Heart left ventricle (tissue), 16 donors: ENCODE measurements at regions not wholly inside any gene's neighbourhood (a gene's known extent, or its start where the extent isn't known, plus 50 kb on each side); places are given as distances from the start of the nearest gene placed in this dataset.

Experiments used
- ATAC-seq, 4 donors: fragments of 200-7000 bp; cut with Tn5 transposase; one replicate each; pipeline ENCODE4 v1.9.1; 2020 to 2022; ENCODE audit warnings: moderate library complexity in 4 of 4, mild to moderate bottlenecking in 3 of 4, moderate number of reproducible peaks in 1 of 4
- DNase-seq, 5 donors: peaks; one replicate each; pipeline ENCODE4 v3.0.0-alpha.2; 2020
- H3K27ac ChIP-seq, 12 donors: fragments of 200-600 bp; sonication (generic) in 4 of 12; one replicate each; pipeline versions ENCODE4 v1.5.0 to v1.8.0; 2016 to 2022; ENCODE audit warnings: mild to moderate bottlenecking in 2 of 12
- H3K27me3 ChIP-seq, 9 donors: fragments of 200-600 bp; sonication (generic) in 2 of 9; one replicate each; pipeline versions ENCODE4 v1.5.1 to v1.8.0; 2016 to 2022; ENCODE audit warnings: mild to moderate bottlenecking in 3 of 9
- H3K36me3 ChIP-seq, 9 donors: fragments of 200-600 bp; sonication (generic) in 2 of 9; one replicate each; pipeline versions ENCODE4 v1.5.0 to v1.8.0; 2018 to 2022; ENCODE audit warnings: mild to moderate bottlenecking in 2 of 9
- H3K4me1 ChIP-seq, 12 donors: fragments of 200-600 bp; sonication (generic) in 4 of 12; one replicate each; pipeline versions ENCODE4 v1.5.0 to v1.8.0; 2016 to 2022; ENCODE audit warnings: mild to moderate bottlenecking in 3 of 12
- H3K4me3 ChIP-seq, 12 donors: fragments of 200-600 bp; sonication (generic) in 4 of 12; one replicate each; pipeline versions ENCODE4 v1.5.0 to v1.8.0; 2017 to 2022; ENCODE audit warnings: mild to moderate bottlenecking in 9 of 12, moderate library complexity in 4 of 12
- H3K9me3 ChIP-seq, 12 donors: fragments of 200-600 bp; sonication (generic) in 4 of 12; one replicate each; pipeline versions ENCODE4 v1.5.0 to v1.8.0; 2016 to 2022; ENCODE audit warnings: mild to moderate bottlenecking in 1 of 12
- POLR2A ChIP-seq, 2 donors: fragments of 450-650 bp; IDR thresholded peaks; one replicate each; pipeline ENCODE4 v1.6.1; 2017; ENCODE audit warnings: antibody characterized with exemption in 2 of 2, mild to moderate bottlenecking in 2 of 2, moderate library complexity in 2 of 2
- WGBS, 4 donors: extraction: QIAGEN DNeasy Blood & Tissue Kit in 2 of 4; methylation state at CpG; one replicate each; pipeline versions ENCODE4 v1.1.5 to v1.1.7; 2013 to 2018; 5-methylcytosine and 5-hydroxymethylcytosine counted together
- intact Hi-C, 10 donors: fragments of 100-400 bp; cut with DNase I; formaldehyde crosslinking; loops; one replicate each; pipeline versions ENCODE4 v1.11.1 to v1.14.2; 2022
- TF ChIP-seq, protein P1 (sequence below), 12 donors: fragments of 200-600 bp; sonication (generic) in 4 of 12; IDR thresholded peaks; one replicate each; pipeline versions ENCODE4 v1.5.0 to v1.8.0; 2018 to 2022; ENCODE audit warnings: antibody characterized with exemption in 12 of 12, mild to moderate bottlenecking in 5 of 12
- donor health status: ischemic (EF 13 %, LVEDD 7.1; RV severe dilation, severe dysfunction).
- donor health status: healthy with polysubstance abuse.
- donor health status: DM: no; HTN: yes; CAD: no.
- donor health status: DM: no; HTN: no; CAD: no.
- donor health status: ischemic (EF 25% LVEDD 6.9; RV normal size, moderate dysfunction).
- donor health status: ischemic (EF 25% LVEDD 5.7; RV mildly dilated, moderate dysfunction).
- donor health status: healthy.
- donor health status: DM: yes; HTN: yes; CAD: no.
- donor health status: ischemic (EF 35%, LVEDD 5.7; RV mildly dilated, moderate dysfunction).
- donor health status: nonischemic (EF 11% LVEDD 7.7; RV severe dilation, severe dysfunction).
- donor health status: DM: yes; HTN: yes; CAD: no.
- donor health status: PGD.
- donor health status: ischemic (EF 29% LVEDD 5.4; RV normal size, mild dysfunction).
- donor health status: nonischemic (EF 23%, LVEDD 6.1; RV moderate dilation, normal function).

- intact Hi-C loops, result no loop called here
- H3K27ac ChIP-seq, result no peak overlapping the region
Measured at GRCh38 chr20:52470561-52470960, 279.0 kb upstream of the ZFP64 start.

DNA sequence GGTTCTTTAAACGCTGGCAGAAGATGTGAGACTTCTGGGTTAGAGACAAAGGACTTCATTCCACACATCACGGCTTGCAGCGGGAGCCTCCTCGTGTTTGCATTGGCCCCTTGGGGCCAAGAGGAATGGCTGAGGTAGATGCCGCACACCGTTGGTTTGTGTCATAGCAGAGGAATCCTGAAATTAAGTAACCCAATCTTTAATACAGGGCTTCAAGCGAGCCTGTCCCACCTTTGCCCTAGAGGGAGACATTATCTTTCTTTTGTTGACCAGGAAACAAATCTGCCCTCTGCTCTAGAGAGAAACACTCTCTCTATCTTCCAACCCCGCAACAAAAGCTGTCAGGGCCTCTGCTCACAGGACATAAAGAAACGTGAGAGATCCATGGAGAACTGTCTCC, 277.5 kb upstream of the ZFP64 start:
- Histone ChIP-seq H3K9me3 (peaks cover 0 to 4% (median 0%) of the 10 kb centered on the region in 12 donors), H3K27me3 (no peaks in the 10 kb centered on the region), H3K4me1 (no peaks in the 10 kb centered on the region), H3K27ac (no peak overlapping the region), H3K36me3 (no peaks in the 10 kb centered on the region), H3K4me3 (no peak overlapping the region)
- DNase-seq (no peak), ATAC-seq (no peak)
- 69 to 81% (median 74%) methylated on average over 9 of the region's 9 CpGs for WGBS, 4 donors
- intact Hi-C loops, result no loop called here
- no peak for TF ChIP-seq POLR2A (IDR thresholded peaks at IDR 0.05)
- TF ChIP-seq, protein P1, sequence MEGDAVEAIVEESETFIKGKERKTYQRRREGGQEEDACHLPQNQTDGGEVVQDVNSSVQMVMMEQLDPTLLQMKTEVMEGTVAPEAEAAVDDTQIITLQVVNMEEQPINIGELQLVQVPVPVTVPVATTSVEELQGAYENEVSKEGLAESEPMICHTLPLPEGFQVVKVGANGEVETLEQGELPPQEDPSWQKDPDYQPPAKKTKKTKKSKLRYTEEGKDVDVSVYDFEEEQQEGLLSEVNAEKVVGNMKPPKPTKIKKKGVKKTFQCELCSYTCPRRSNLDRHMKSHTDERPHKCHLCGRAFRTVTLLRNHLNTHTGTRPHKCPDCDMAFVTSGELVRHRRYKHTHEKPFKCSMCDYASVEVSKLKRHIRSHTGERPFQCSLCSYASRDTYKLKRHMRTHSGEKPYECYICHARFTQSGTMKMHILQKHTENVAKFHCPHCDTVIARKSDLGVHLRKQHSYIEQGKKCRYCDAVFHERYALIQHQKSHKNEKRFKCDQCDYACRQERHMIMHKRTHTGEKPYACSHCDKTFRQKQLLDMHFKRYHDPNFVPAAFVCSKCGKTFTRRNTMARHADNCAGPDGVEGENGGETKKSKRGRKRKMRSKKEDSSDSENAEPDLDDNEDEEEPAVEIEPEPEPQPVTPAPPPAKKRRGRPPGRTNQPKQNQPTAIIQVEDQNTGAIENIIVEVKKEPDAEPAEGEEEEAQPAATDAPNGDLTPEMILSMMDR (IDR thresholded peaks at IDR 0.05), result no peak

More at GRCh38 chr20:52470561-52470960, 279.0 kb upstream of the ZFP64 start:
- Histone ChIP-seq H3K36me3 (no peaks in the 10 kb centered on the region), H3K4me1 (no peaks in the 10 kb centered on the region), H3K27me3 (no peaks in the 10 kb centered on the region), H3K4me3 (no peak overlapping the region), H3K9me3 (no peaks in the 10 kb centered on the region)
- no peak for ATAC-seq
- no peak for TF ChIP-seq POLR2A (IDR thresholded peaks at IDR 0.05)
- TF ChIP-seq, protein P1 (IDR thresholded peaks at IDR 0.05), result no peak
- DNase-seq, result no peak

DNA sequence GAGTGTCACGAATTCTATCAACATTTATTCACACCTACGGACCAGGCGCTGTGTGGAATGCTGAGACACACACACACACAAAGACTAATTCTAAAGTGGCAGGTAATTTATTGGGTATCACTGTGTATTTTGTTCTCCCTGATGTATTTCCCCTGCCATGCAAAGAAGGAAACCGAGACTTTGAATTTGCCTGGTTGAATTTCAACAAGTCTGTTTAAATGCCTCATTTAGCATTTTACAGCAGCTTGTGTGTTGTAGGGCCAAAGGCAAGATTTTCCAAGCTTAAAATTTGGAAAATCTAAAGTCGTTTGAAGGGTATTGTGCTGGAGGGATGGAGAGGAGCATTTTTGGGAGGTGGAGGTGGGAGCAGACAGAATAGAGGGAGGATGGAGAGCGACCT, 274.4 kb upstream of the ZFP64 start:
- 79 to 82% (median 80%) methylated on average over 6 of the region's 6 CpGs for WGBS, 4 donors
- Histone ChIP-seq H3K4me3 (no peak overlapping the region), H3K27me3 (peaks cover 0 to 4% (median 0%) of the 10 kb centered on the region in 9 donors), H3K9me3 (peaks cover 0 to 4% (median 0%) of the 10 kb centered on the region in 12 donors), H3K36me3 (no peaks in the 10 kb centered on the region), H3K4me1 (no peaks in the 10 kb centered on the region), H3K27ac (no peak overlapping the region)
- intact Hi-C loops, result no loop called here
- TF ChIP-seq, protein P1 (IDR thresholded peaks at IDR 0.05), result no peak
- no peak for TF ChIP-seq POLR2A (IDR thresholded peaks at IDR 0.05)
- no peak for ATAC-seq
- no peak for DNase-seq

DNA sequence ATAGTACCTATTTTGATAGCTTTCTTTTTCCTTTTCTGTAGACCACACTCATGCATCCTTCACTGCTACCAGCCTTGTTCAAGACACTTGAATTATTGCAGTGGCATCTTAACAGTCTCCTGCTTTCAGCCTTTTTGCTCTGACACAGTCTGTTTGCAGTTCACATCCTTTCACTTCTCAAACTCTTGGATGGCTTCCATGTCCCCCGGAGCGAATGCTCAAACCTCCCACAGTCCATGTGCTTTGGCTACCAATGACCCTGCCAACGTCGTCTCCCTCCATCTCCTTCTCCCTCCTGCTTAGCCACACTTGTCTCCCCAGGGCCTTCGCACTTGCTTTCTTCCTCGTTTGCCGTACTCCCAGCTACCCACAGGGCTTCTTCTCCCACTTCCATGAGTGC, 270.0 kb upstream of the ZFP64 start:
- intact Hi-C loops, result no loop called here
- Histone ChIP-seq H3K4me3 (no peak overlapping the region), H3K9me3 (peaks cover 0 to 5% (median 0%) of the 10 kb centered on the region in 12 donors), H3K27ac (no peak overlapping the region), H3K4me1 (no peaks in the 10 kb centered on the region), H3K27me3 (peaks cover 0 to 4% (median 0%) of the 10 kb centered on the region in 9 donors), H3K36me3 (no peaks in the 10 kb centered on the region)
- TF ChIP-seq, protein P1 (IDR thresholded peaks at IDR 0.05), result no peak
- TF ChIP-seq POLR2A (IDR thresholded peaks at IDR 0.05), result no peak
- no peak for ATAC-seq
- no peak for DNase-seq
- WGBS, 4 donors, result 57 to 68% (median 65%) methylated on average over 7 of the region's 7 CpGs
